Stimulated activated CD4-positive, alpha-beta T cell treated with anti-CD3 and anti-CD28 coated beads, TNF-alpha, amount 100 ng/mL, for 48 hours (primary cell): ENCODE measurements at regions not wholly inside any gene's neighbourhood (a gene's known extent, or its start where the extent isn't known, plus 50 kb on each side); places are given as distances from the start of the nearest gene placed in this dataset.
"Not testable (repeated sequence)": the region's sequence is repeated elsewhere in the genome, so short reads cannot be mapped to it uniquely, and the experiment has no call there.

Source experiments
- DNase-seq, 3 donors: peaks; one replicate each; pipeline ENCODE4 v3.0.0-alpha.2; 2020; ENCODE audit warnings: low read depth in 3 of 3

- no peak for DNase-seq
Observed at GRCh38 chr14:22304326-22304725, 284.7 kb downstream of the DAD1 start.

GRCh38 chr14:22303589-22304195, 285.3 kb downstream of the DAD1 start:
- no peak for DNase-seq

- no peak for DNase-seq
Observed at GRCh38 chr14:22300646-22301045, 288.4 kb downstream of the DAD1 start.

GRCh38 chr14:22297376-22297775, 291.6 kb downstream of the DAD1 start:
- DNase-seq: no peak

GRCh38 chr14:22296722-22297121, 292.3 kb downstream of the DAD1 start:
- DNase-seq: no peak

- no peak for DNase-seq
Observed at GRCh38 chr14:22296088-22296487, 292.9 kb downstream of the DAD1 start.

GRCh38 chr14:22291406-22291805, 297.6 kb downstream of the DAD1 start:
- no peak for DNase-seq

- DNase-seq: no peak
Observed at GRCh38 chr14:22289570-22289969, 299.5 kb downstream of the DAD1 start.

GRCh38 chr14:22285991-22286390, 303.0 kb downstream of the DAD1 start:
- no peak for DNase-seq

GRCh38 chr14:22282949-22283348, 306.1 kb downstream of the DAD1 start:
- DNase-seq: no peak

- no peak for DNase-seq
Observed at GRCh38 chr14:22282417-22282816, 306.6 kb downstream of the DAD1 start.

- not testable (repeated sequence) for DNase-seq
Observed at GRCh38 chr14:22281447-22281874, 307.6 kb downstream of the DAD1 start.

- DNase-seq: no peak
Observed at GRCh38 chr14:22280497-22281316, 308.3 kb downstream of the DAD1 start.

GRCh38 chr14:22276913-22277816, 311.9 kb downstream of the DAD1 start:
- no peak for DNase-seq

GRCh38 chr14:22271838-22272799, 316.9 kb downstream of the DAD1 start:
- DNase-seq: no peak

GRCh38 chr14:22268875-22269274, 320.1 kb downstream of the DAD1 start:
- no peak for DNase-seq

GRCh38 chr14:22266683-22267082, 322.3 kb downstream of the DAD1 start:
- DNase-seq: no peak

- no peak for DNase-seq
Observed at GRCh38 chr14:22266142-22266442, 322.9 kb downstream of the DAD1 start.

GRCh38 chr14:22265319-22266141, 323.5 kb downstream of the DAD1 start:
- no peak for DNase-seq

- DNase-seq: no peak
Observed at GRCh38 chr14:22264759-22265158, 324.3 kb downstream of the DAD1 start.
